Testis (tissue), 2 donors: ENCODE measurements at regions not wholly inside any gene's neighbourhood (a gene's known extent, or its start where the extent isn't known, plus 50 kb on each side); places are given as distances from the start of the nearest gene placed in this dataset.

Experiments
- DNase-seq: peaks from one replicate; pipeline ENCODE4 v3.0.0-alpha.2; 2019
- H3K27ac ChIP-seq, 2 donors: fragments of 200-600 bp; sonication (generic); one replicate each; pipeline ENCODE4 v1.5.1; 2019
- H3K27me3 ChIP-seq: fragments of 200-600 bp; sonication (generic); one replicate; pipeline ENCODE4 v1.5.1; 2019
- H3K36me3 ChIP-seq: fragments of 200-600 bp; sonication (generic); one replicate; pipeline ENCODE4 v1.5.1; 2017; ENCODE audit warnings: low read depth; ENCODE audit errors: missing control alignments
- H3K4me1 ChIP-seq: fragments of 200-600 bp; sonication (generic); one replicate; pipeline ENCODE4 v1.5.1; 2019
- H3K4me3 ChIP-seq, 2 donors: fragments of 200-600 bp; sonication (generic); one replicate each; pipeline ENCODE4 v1.5.1; 2017 to 2019
- H3K9me3 ChIP-seq: fragments of 200-600 bp; sonication (generic); one replicate; pipeline ENCODE4 v1.5.1; 2017
- POLR2A ChIP-seq: fragments of 450-650 bp; IDR thresholded peaks from one replicate; pipeline ENCODE4 v1.6.1; 2017; ENCODE audit warnings: antibody characterized with exemption, mild to moderate bottlenecking, moderate library complexity
- WGBS, 2 donors: methylation state at CpG; one replicate each; pipeline ENCODE4 v1.1.5; 2018; 5-methylcytosine and 5-hydroxymethylcytosine counted together
- intact Hi-C: fragments of 100-400 bp; cut with DNase I; formaldehyde crosslinking; loops from one replicate; pipeline ENCODE4 v1.15.1; 2023; ENCODE audit warnings: low total_unique reads
- TF ChIP-seq, protein P1 (sequence below), 3 experiments: fragments of 450-650 bp in 2 of 3; fragments of 200-600 bp in 1 of 3; sonication (generic) in 1 of 3; IDR thresholded peaks; one replicate each; pipeline ENCODE4 v1.5.1; 2016 to 2019; ENCODE audit warnings: antibody characterized with exemption in 3 of 3, mild to moderate bottlenecking in 2 of 3, moderate library complexity in 1 of 3

DNA sequence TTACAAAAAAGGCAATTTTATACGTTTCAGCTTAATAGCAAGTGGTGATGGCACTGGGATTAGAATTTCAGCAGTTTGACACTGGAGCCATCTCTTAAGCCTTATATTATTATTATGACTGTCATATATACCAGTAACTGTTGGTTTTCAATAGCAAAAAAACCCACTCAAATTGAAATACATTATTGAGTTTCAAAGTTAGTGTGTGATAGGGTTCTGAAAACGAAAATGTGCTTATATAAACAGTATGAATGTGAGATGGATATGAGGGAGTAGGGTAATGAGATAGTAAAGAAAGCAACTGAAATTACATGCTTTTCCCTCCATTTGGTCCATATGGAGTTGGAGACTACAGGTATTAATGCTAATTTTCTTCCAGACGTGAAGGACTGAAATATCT, 68.6 kb upstream of the ACTBL2 start:
- H3K27ac ChIP-seq = no peak overlapping the region

DNA sequence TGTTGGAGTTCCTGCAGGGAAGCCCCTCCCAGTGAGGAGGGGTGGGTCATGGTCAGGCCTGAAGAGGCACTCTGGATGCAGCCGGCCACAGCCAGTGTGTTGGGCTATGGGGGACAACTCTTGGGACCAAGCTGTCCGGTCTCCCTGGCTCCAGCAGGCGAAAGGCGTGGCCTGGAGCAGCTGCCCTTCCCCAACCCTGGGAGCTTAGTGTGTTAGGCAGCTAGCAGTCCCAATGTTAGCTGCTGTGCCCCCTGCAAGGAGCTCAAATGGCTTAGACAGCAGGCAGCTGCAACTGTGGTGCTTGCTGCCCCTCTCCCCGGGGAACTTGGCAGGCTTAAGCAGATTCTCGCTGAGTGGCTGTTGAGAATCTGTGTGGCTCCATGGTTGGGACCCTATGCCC, 67.5 kb upstream of the ACTBL2 start:
- intact Hi-C loops = no loop called here
- Histone ChIP-seq H3K36me3 (no peaks in the 10 kb centered on the region), H3K9me3 (no peaks in the 10 kb centered on the region), H3K27ac (no peak overlapping the region), H3K4me1 (no peaks in the 10 kb centered on the region), H3K4me3 (no peak overlapping the region), H3K27me3 (no peaks in the 10 kb centered on the region)
- TF ChIP-seq POLR2A = no peak
- TF ChIP-seq, protein P1, sequence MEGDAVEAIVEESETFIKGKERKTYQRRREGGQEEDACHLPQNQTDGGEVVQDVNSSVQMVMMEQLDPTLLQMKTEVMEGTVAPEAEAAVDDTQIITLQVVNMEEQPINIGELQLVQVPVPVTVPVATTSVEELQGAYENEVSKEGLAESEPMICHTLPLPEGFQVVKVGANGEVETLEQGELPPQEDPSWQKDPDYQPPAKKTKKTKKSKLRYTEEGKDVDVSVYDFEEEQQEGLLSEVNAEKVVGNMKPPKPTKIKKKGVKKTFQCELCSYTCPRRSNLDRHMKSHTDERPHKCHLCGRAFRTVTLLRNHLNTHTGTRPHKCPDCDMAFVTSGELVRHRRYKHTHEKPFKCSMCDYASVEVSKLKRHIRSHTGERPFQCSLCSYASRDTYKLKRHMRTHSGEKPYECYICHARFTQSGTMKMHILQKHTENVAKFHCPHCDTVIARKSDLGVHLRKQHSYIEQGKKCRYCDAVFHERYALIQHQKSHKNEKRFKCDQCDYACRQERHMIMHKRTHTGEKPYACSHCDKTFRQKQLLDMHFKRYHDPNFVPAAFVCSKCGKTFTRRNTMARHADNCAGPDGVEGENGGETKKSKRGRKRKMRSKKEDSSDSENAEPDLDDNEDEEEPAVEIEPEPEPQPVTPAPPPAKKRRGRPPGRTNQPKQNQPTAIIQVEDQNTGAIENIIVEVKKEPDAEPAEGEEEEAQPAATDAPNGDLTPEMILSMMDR (IDR thresholded peaks at IDR 0.05) = no peak
- 83 to 87% methylated on average over 6 of the region's 6 CpGs for WGBS, 2 donors
- DNase-seq = no peak

More for the DNA sequence above, 68.6 kb upstream of the ACTBL2 start:
- Histone ChIP-seq H3K4me1 (no peaks in the 10 kb centered on the region), H3K36me3 (no peaks in the 10 kb centered on the region), H3K27me3 (no peaks in the 10 kb centered on the region), H3K9me3 (no peaks in the 10 kb centered on the region), H3K4me3 (no peak overlapping the region)
- TF ChIP-seq, protein P1 (IDR thresholded peaks at IDR 0.05) = no peak
- no peak for TF ChIP-seq POLR2A
- WGBS, 2 donors = 78 to 87% methylated on average over 3 of the region's 3 CpGs
- no peak for DNase-seq
- intact Hi-C loops = no loop called here

DNA sequence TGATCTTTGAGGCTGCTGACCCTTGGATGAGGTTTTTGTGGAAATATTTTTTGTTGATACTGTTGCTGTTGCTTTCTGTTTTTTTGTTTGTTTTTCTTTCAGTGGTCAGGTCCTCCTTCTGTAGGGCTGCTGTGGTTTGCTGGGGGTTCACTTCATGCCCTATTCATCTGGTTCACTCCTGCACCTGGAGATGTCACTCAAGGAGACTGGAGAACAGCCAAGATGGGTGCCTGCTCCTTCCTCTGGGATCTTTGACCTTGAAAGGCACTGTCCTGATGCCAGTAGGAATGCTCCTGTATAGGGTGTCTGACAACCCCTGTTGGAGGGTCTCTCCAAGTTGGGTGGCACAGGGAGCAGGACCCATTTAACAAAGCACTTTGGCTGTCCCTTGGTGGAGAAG, 67.0 kb upstream of the ACTBL2 start:
- H3K27me3 ChIP-seq = no peaks in the 10 kb centered on the region
- intact Hi-C loops = no loop called here
- no peaks in the 10 kb centered on the region for H3K4me1 ChIP-seq
- H3K36me3 ChIP-seq = no peaks in the 10 kb centered on the region
- DNase-seq = no peak
- H3K27ac ChIP-seq = no peak overlapping the region
- H3K9me3 ChIP-seq = no peaks in the 10 kb centered on the region
- TF ChIP-seq POLR2A = no peak
- TF ChIP-seq, protein P1 (IDR thresholded peaks at IDR 0.05) = no peak
- no peak overlapping the region for H3K4me3 ChIP-seq

DNA sequence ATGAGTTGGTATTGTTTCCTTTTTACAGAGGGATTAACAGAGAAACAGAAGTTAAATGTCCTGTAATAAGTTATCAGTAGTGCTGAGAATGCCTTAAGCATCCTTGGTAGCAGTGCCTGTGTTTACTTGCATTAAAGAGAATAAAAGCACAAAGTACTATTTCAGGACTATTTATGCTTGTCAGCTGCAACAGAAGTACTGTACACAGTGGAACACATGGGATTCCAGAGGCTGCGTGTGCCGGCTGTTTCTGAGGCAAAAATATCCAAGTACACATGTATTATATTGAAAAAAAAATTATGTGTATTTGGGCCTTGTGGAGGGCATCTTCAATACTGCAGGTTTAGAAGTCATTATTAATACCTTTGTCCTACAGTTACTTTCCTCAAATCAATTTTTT, 58.2 kb upstream of the ACTBL2 start:
- no peaks in the 10 kb centered on the region for H3K36me3 ChIP-seq
- WGBS, 2 donors = 63 to 68% methylated on average over 2 of the region's 2 CpGs
- no peak overlapping the region for H3K27ac ChIP-seq
- intact Hi-C loops = no loop called here
- no peak overlapping the region for H3K4me3 ChIP-seq
- no peaks in the 10 kb centered on the region for H3K4me1 ChIP-seq
- no peaks in the 10 kb centered on the region for H3K9me3 ChIP-seq
- TF ChIP-seq, protein P1 (IDR thresholded peaks at IDR 0.05) = no peak
- TF ChIP-seq POLR2A = no peak
- H3K27me3 ChIP-seq = no peaks in the 10 kb centered on the region
- DNase-seq = no peak

DNA sequence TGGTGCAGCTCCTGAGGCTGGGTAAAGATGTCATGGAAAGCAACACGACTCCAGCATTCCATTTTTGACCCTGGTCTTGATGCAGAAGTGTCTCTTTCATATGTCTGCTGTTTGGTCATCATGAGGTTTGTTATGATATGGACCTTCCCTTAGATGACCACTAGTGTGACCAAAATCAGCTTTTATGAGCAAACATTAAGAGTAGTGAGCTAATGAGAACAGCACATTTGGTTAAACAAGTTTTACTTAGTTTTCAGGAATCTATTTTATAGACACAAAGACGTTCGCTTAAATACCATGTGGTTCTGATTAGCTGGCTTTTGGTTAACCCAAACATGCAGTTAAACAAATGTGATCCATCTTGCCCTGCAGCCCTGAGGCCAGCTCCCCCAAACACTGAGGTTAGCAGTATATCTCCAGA, 56.7 kb upstream of the ACTBL2 start:
- WGBS, 2 donors = 68 to 69% methylated on average over 3 of the region's 3 CpGs
- TF ChIP-seq POLR2A = no peak
- TF ChIP-seq, protein P1 (IDR thresholded peaks at IDR 0.05) = no peak
- no peak overlapping the region for H3K4me3 ChIP-seq
- no peak for DNase-seq
- no peaks in the 10 kb centered on the region for H3K36me3 ChIP-seq
- H3K27me3 ChIP-seq = no peaks in the 10 kb centered on the region
- no peaks in the 10 kb centered on the region for H3K9me3 ChIP-seq
- H3K4me1 ChIP-seq = no peaks in the 10 kb centered on the region
- H3K27ac ChIP-seq = no peak overlapping the region
- intact Hi-C loops = no loop called here
